HG03571 (cell line): ENCODE measurements at regions not wholly inside any gene's neighbourhood (a gene's known extent, or its start where the extent isn't known, plus 50 kb on each side); places are given as distances from the start of the nearest gene placed in this dataset.
"Not testable (repeated sequence)": the region's sequence is repeated elsewhere in the genome, so short reads cannot be mapped to it uniquely, and the experiment has no call there.

Experiments used
- ATAC-seq: cut with Tn5 transposase; IDR thresholded peaks from one replicate; pipeline ENCODE4 v1.9.1; 2021; ENCODE audit not compliant: unreplicated experiment

GRCh38 chr4:27714073-27714472 is 853.4 kb downstream of the STIM2 start:
- ATAC-seq, result no peak

DNA sequence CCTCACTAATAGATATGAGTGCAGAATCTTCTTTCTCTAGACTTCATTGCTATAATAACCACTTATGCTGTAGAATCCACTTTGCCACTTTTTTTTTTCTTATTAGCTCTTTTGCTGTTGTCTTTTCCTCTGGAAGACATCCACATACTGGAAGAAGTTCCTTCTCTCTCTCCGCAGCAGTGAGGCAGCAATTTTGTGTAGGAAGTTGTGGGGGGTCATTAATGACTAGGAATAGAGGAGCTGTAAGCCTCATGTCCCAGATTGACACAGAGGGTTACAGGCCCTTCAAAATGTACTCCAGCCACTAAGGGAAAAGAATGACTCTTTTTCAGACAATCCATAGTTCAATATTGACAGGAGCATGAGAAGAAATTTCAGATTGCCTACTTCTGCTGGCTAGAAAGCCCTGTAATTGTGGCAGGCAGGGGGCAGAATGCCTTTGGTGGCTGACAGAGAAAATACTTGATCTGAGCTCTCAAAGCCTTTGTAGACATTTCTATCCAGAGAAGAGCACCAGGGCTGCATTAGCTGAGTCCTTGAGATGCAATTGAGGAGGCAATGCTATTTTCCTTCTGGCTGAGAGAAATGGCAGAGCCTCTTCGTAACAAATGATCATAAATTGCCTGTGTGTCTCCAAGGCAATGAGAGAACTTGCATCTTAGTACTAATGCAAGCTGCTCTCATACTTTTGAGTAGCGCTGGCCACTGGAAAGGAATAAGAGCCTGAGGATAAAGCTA is 856.2 kb downstream of the STIM2 start:
- ATAC-seq, result no peak

DNA sequence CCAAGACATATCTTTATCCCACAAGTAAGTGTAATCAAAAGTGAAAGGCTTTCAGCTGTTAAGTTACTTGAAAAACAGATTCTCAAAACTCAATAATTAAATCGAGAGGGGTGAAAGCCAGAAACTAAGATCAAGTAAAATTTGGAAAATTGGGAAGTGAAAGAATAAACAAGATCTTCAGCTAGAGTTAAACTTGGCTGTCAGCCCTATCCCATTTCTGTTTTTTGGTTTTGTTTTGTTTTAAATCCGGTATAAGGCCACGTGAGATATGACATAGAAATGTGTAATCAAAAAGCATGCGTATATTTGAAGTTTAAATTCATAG is 856.8 kb downstream of the STIM2 start:
- ATAC-seq, result no peak

GRCh38 chr4:27720010-27720766 is 859.5 kb downstream of the STIM2 start:
- ATAC-seq, result no peak

DNA sequence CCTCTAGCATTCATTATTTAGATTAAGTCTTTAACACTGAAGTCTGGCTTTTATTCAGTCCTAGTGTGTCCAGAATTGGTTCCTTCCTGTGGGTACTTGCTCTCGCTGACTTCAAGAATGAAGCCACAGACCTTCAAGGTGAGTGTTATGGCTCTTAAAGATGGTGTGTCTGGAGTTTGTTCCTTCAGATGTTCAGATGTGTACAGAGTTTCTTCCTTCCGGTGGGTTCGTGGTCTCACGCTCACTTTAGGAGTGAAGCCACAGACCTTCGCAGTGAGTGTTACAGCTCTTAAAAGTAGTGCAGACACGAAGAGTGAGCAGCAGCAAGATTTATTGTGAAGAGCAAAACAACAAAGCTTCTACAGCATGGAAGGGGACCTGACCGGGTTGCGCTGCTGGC is 860.6 kb downstream of the STIM2 start:
- no peak for ATAC-seq

GRCh38 chr4:27728892-27729291 is 868.3 kb downstream of the STIM2 start:
- no peak for ATAC-seq

DNA sequence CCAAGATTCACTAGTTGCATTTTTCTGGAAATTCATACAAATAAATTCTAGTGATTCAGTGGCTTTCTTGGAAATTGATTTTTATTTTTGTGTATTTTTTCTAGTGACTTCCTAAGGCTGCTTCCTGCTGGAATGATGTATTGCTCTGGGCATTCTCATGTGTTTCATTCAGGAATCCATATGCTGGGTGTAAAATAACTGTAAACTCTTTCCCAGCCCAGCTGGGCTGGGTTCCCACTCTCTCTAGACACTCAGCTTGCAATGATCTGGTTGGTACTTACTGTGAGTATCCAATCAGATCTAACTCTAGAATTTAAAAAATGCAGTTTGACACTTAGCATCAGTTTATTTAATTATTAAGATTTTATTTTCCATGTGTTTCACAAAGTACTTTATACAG is 882.2 kb downstream of the STIM2 start:
- ATAC-seq, result no peak

DNA sequence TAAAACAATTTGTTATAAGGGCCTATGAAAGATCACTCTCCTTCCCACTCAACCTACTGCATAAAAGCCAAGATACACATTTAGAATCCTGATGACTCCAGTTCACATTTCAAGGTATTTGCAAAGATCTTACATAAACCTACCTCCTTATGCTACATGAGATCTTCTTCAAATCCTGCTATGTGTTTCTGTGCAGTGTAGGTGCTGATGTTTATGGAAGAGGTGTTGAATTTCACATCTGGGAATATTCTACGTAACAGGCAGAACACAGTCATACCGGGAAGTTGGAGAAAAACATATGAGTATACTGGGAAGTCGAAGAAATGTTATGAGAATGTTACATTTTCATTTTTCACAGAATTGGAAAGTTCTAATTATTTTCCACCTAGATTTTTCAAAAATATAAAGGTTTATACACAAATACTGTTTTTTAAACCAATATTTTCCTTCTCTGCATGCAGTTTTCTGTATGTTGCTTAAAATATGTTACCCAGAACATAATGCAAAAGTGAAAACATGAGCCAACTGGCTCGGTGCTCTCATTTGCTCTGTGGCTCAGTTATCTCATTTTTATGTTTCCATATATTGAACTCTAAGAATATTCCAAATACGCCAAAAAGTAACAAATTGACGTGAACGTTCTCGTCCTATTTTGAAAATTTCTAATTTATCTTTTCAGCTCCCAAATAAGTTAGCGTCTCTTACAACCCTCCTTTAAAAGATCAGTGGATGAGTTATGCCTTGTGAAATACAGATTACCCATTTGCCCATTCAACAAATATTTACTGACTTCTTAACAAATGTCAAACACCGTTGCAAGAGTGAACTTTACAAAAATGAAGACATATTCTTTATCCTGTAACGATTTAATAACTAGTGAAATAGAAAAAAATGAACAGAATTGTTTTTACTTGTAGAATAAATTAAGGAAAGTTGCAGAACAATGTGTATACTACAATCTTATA is 899.3 kb downstream of the STIM2 start:
- ATAC-seq, result no peak

- ATAC-seq, result no peak
Measured at GRCh38 chr4:27763830-27764525, 903.3 kb downstream of the STIM2 start.

- no peak for ATAC-seq
Measured at GRCh38 chr4:27764526-27764837, 903.8 kb downstream of the STIM2 start.

GRCh38 chr4:27770895-27771294 is 910.3 kb downstream of the STIM2 start:
- no peak for ATAC-seq

GRCh38 chr4:27775156-27775555 is 914.5 kb downstream of the STIM2 start:
- ATAC-seq, result no peak

- ATAC-seq, result no peak
Measured at GRCh38 chr4:27779827-27780226, 919.2 kb downstream of the STIM2 start.

GRCh38 chr4:27787195-27787594 is 926.6 kb downstream of the STIM2 start:
- no peak for ATAC-seq

DNA sequence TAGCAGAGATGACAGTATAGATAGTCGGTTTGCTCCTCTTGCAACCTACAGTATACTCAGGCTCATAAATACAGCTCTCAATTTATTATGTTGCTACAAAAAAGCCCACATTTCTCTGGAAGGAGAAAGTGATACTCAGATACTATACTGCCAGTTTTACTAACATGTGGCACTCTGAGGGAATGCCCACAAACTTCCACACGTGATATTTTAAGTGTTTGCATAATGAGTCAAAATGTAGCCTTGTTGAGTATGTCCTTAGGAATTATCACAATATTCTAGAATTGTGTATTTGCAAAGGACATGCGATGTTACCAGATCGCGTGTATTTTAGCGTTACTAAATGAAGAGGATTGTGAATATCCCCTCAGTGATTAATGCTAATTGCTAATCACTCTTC is 929.1 kb downstream of the STIM2 start:
- ATAC-seq, result no peak

GRCh38 chr4:27790911-27791310 is 930.3 kb downstream of the STIM2 start:
- ATAC-seq, result no peak

- ATAC-seq, result no peak
Measured at GRCh38 chr4:27791640-27792039, 931.0 kb downstream of the STIM2 start.

DNA sequence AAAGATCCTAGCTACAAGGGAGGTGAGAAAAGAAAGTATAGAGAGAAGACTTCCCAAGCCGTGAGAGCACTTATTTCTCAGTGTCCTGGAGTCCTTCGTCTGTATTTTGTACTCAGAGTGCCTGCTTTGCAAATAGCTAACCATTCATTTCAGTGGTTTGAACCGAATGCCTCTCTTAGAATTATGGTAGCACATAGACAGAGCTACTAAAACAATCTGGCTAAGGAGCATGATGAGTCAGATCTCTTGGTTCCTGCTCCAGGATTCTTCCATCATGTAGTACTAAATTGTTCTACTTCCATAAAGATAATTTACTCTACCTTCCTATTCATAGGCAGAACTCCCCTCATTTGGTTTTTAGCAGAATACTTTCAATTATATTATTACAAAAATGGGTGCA is 946.6 kb downstream of the STIM2 start:
- ATAC-seq, result no peak

DNA sequence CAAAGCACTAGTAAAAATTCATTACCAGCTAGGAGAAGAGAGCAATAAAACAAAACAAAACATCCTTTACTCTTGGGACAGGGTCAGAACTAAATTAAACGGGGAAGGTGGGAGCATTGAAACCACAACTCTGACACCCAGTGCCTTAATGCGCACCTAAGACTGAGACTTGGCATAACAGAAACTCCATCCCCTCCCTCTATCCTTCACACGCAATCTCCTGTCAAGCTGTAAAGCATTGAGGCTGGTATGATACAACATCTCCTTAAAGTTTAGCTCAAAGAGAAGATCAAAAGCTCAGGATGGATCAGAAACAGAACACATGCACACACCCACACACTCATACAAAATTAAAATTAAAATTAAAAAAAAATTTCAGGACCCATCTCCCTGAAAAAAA is 951.3 kb downstream of the STIM2 start:
- no peak for ATAC-seq

GRCh38 chr4:27813226-27813625 is 952.6 kb downstream of the STIM2 start:
- not testable (repeated sequence) for ATAC-seq
